GM19328 (cell line): ENCODE measurements at regions not wholly inside any gene's neighbourhood (a gene's known extent, or its start where the extent isn't known, plus 50 kb on each side); places are given as distances from the start of the nearest gene placed in this dataset.

ENCODE experiments used
- ATAC-seq: cut with Tn5 transposase; IDR thresholded peaks from one replicate; pipeline ENCODE4 v1.9.1; 2021; ENCODE audit warnings: mild to moderate bottlenecking, moderate library complexity; ENCODE audit not compliant: unreplicated experiment

DNA sequence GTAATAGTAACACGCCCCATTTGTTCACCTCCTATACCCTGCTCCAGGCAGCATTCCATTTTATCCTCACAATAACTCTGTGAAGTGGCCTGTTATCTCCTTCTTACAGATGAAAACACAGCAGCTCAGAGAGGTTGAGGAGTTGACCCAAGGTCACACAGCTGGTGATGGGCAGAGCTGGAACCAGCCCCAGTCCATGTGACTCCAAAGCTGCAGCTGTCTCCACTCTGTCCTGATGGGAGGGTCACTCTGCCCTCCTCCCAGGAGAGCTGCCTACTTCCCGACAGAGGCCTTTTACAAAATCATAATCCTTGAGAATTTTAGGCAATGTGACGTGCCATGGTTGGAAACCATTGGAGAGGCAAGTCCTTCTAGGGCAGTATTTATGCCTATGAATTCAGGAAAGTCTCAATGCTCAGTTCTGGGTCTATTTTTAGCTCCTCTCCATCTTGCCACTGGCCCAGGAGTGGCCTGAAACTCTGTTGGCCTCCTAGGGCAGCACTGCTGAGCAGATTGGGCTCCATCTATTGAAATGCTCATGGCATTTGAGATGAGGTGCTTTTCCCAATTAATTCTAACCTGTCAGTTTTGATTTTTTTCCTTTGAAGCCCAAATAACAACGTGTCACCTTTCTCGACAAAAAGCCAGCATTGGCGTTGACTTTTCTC is 50.1 kb upstream of the KCNK12 start:
- ATAC-seq, result no peak
